Neutrophil (primary cell): ENCODE measurements at regions not wholly inside any gene's neighbourhood (a gene's known extent, or its start where the extent isn't known, plus 50 kb on each side); places are given as distances from the start of the nearest gene placed in this dataset.
"Not testable (repeated sequence)": the region's sequence is repeated elsewhere in the genome, so short reads cannot be mapped to it uniquely, and the experiment has no call there.

Experiments
- H3K27ac ChIP-seq: fragments of 200-600 bp; sonication (generic); 2 replicates; pipeline ENCODE4 v1.5.1; 2016; ENCODE audit warnings: mild to moderate bottlenecking, moderate library complexity
- H3K27me3 ChIP-seq: fragments of 200-600 bp; sonication (generic); 2 replicates; pipeline ENCODE4 v1.6.0; 2016; ENCODE audit warnings: mild to moderate bottlenecking
- H3K36me3 ChIP-seq: fragments of 200-600 bp; sonication (generic); 2 replicates; pipeline ENCODE4 v1.5.1; 2017
- H3K4me1 ChIP-seq, 2 experiments: fragments of 200-600 bp in 1 of 2; sonication (generic) in 1 of 2; 1 replicate in 1 of 2; 2 replicates in 1 of 2; pipeline versions ENCODE4 v1.5.1 to v1.6.1; 2013 to 2016; ENCODE audit warnings: low read depth in 1 of 2, low read length in 1 of 2, mild to moderate bottlenecking in 1 of 2, moderate library complexity in 1 of 2; ENCODE audit not compliant: control insufficient read depth in 1 of 2, insufficient read depth in 1 of 2
- H3K4me3 ChIP-seq, 2 experiments: fragments of 200-600 bp in 1 of 2; sonication (generic) in 1 of 2; 1 replicate in 1 of 2; 2 replicates in 1 of 2; pipeline ENCODE4 v1.5.1; 2013 to 2016; ENCODE audit warnings: low read depth in 1 of 2, low read length in 1 of 2, mild to moderate bottlenecking in 1 of 2, moderate library complexity in 1 of 2
- H3K9me3 ChIP-seq: fragments of 200-600 bp; sonication (generic); 2 replicates; pipeline ENCODE4 v1.5.1; 2016
- TF ChIP-seq, protein P1 (sequence below): fragments of 200-600 bp; sonication (generic); IDR thresholded peaks from 2 replicates; pipeline ENCODE4 v1.5.1; 2016; ENCODE audit warnings: antibody characterized with exemption

- Histone ChIP-seq H3K9me3 (no peaks in the 10 kb centered on the region), H3K27me3 (peaks cover 5% of the 10 kb centered on the region), H3K27ac (no peak overlapping the region), H3K4me1 (no peaks in the 10 kb centered on the region), H3K4me3 (no peak overlapping the region), H3K36me3 (no peaks in the 10 kb centered on the region)
- TF ChIP-seq, protein P1, sequence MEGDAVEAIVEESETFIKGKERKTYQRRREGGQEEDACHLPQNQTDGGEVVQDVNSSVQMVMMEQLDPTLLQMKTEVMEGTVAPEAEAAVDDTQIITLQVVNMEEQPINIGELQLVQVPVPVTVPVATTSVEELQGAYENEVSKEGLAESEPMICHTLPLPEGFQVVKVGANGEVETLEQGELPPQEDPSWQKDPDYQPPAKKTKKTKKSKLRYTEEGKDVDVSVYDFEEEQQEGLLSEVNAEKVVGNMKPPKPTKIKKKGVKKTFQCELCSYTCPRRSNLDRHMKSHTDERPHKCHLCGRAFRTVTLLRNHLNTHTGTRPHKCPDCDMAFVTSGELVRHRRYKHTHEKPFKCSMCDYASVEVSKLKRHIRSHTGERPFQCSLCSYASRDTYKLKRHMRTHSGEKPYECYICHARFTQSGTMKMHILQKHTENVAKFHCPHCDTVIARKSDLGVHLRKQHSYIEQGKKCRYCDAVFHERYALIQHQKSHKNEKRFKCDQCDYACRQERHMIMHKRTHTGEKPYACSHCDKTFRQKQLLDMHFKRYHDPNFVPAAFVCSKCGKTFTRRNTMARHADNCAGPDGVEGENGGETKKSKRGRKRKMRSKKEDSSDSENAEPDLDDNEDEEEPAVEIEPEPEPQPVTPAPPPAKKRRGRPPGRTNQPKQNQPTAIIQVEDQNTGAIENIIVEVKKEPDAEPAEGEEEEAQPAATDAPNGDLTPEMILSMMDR = no peak
Measured at GRCh38 chr10:3255616-3256015, 83.0 kb upstream of the PITRM1 start.

- no peak overlapping the region for H3K27ac ChIP-seq
- H3K4me1 ChIP-seq = no peaks in the 10 kb centered on the region
- TF ChIP-seq, protein P1 = no peak
- H3K9me3 ChIP-seq = no peaks in the 10 kb centered on the region
- peaks cover 6% of the 10 kb centered on the region for H3K27me3 ChIP-seq
- H3K4me3 ChIP-seq = no peak overlapping the region
- no peaks in the 10 kb centered on the region for H3K36me3 ChIP-seq
Measured at GRCh38 chr10:3255075-3255474, 82.5 kb upstream of the PITRM1 start.

GRCh38 chr10:3253974-3254373, 81.4 kb upstream of the PITRM1 start:
- H3K4me3 ChIP-seq, H3K27ac ChIP-seq: not testable (repeated sequence)
- peaks cover 17% of the 10 kb centered on the region for H3K27me3 ChIP-seq

DNA sequence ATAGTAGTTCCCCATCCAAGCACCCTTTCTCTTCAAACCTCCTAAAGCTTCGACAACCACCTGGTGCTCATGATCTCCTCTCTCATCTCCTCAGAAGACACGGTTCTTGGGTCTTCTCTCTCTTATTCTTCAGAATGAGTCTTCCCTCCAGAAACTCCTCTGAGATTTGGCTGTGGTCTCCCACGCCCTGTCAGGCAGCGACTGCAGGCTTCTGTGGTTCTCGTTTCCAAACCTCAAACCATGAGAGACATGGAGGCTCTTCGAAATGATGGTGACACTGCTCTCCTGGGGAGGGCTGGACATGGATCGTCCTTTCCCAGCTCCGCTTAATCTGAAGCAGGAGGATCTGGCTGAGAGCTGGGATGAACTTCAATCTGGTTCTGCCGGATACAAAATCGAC, 78.6 kb upstream of the PITRM1 start:
- Histone ChIP-seq H3K27ac (no peak overlapping the region), H3K9me3 (no peaks in the 10 kb centered on the region), H3K27me3 (peaks cover 23% of the 10 kb centered on the region), H3K4me1 (no peaks in the 10 kb centered on the region), H3K4me3 (no peak overlapping the region), H3K36me3 (no peaks in the 10 kb centered on the region)
- TF ChIP-seq, protein P1 = no peak

More at GRCh38 chr10:3253974-3254373, 81.4 kb upstream of the PITRM1 start:
- not testable (repeated sequence) for H3K4me1 ChIP-seq, H3K9me3 ChIP-seq, H3K36me3 ChIP-seq

- H3K9me3 ChIP-seq = no peaks in the 10 kb centered on the region
- no peaks in the 10 kb centered on the region for H3K4me1 ChIP-seq
- no peaks in the 10 kb centered on the region for H3K36me3 ChIP-seq
- no peak overlapping the region for H3K4me3 ChIP-seq
- H3K27me3 ChIP-seq = peaks cover 23% of the 10 kb centered on the region
- TF ChIP-seq, protein P1 = no peak
- no peak overlapping the region for H3K27ac ChIP-seq
Measured at GRCh38 chr10:3249307-3249889, 76.8 kb upstream of the PITRM1 start.

DNA sequence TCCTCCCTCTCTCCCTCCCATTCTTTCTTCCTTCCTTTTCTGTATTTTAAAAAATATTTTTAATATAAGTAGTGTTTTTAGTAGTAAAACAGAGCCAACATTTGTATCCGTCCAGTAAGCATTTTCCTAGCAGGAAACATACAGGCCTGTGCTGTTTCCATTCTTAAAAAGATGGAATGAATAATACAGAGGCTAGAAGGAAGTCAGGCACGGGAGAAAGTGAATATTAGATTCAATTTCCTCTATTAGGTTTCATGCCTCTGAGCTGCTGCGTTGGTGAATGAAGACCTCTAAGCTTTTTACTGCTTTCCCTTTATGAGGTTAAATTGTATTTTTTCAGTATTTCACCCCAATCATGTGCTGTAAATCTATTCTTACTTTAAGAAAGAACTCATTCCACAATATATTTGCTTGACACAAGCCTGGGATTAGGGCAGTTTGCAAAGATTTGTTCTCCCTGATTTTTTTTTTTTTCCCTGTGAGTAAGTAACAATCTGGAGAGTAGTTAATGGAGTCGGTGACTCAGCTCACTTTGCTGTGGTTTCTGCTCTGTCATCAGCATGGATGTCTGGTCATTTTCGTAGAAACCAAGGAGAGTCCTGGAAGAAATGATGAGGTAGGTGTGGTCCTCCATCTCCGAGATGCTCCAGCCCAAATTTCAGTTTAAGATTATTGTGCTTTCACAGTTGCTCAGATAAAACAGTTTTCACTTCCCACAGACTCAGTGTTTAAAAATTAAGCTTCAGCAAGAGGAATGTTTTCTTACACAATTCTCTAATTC, 76.1 kb upstream of the PITRM1 start:
- H3K27me3 ChIP-seq = peaks cover 23% of the 10 kb centered on the region
- H3K9me3 ChIP-seq = no peaks in the 10 kb centered on the region
- H3K27ac ChIP-seq = no peak overlapping the region
- H3K4me1 ChIP-seq = no peaks in the 10 kb centered on the region
- TF ChIP-seq, protein P1 = no peak
- no peak overlapping the region for H3K4me3 ChIP-seq
- H3K36me3 ChIP-seq = no peaks in the 10 kb centered on the region
